MCF 10A (cell line): ENCODE measurements at regions not wholly inside any gene's neighbourhood (a gene's known extent, or its start where the extent isn't known, plus 50 kb on each side); places are given as distances from the start of the nearest gene placed in this dataset.

Experiments used
- BruUV-seq: library from RNA; stranded (reverse); fragments of 400-500 nt; replicated peaks from 2 replicates; lab custom pipeline; 2021; lab: Mats Ljungman, UMichigan
- CTCF ChIA-PET: fragments of 300-600 bp; sonication (Branson Sonifier 250); formaldehyde crosslinking; extraction: SDS; loops from one replicate; lab custom pipeline; 2021; ENCODE audit warnings: antibody characterized with exemption, inconsistent platforms; lab: Yijun Ruan, JAX
- POLR2A ChIA-PET: fragments of 300-600, 350-650 bp; sonication (Branson Sonifier 250); formaldehyde crosslinking; extraction: SDS; loops from one replicate; lab custom pipeline; 2020; ENCODE audit warnings: antibody characterized with exemption, inconsistent platforms; lab: Yijun Ruan, JAX
- DNase-seq: peaks from one replicate; pipeline ENCODE4 v3.0.0-alpha.2; 2018; ENCODE audit not compliant: unreplicated experiment
- H3K27ac Mint-ChIP-seq: one replicate; pipeline ENCODE4 v1.8.0; 2022; ENCODE audit warnings: mild to moderate bottlenecking, low read depth, mixed read lengths; ENCODE audit not compliant: unreplicated experiment
- H3K27me3 Mint-ChIP-seq: one replicate; pipeline ENCODE4 v1.8.0; 2022; ENCODE audit warnings: mixed read lengths; ENCODE audit not compliant: insufficient read depth, unreplicated experiment
- H3K36me3 Mint-ChIP-seq: one replicate; pipeline ENCODE4 v1.8.0; 2022; ENCODE audit warnings: mild to moderate bottlenecking, moderate library complexity, mixed read lengths; ENCODE audit not compliant: insufficient read depth, unreplicated experiment
- H3K4me1 Mint-ChIP-seq: one replicate; pipeline ENCODE4 v1.8.0; 2022; ENCODE audit warnings: mixed read lengths; ENCODE audit not compliant: insufficient read depth, unreplicated experiment
- H3K4me3 Mint-ChIP-seq: one replicate; pipeline ENCODE4 v1.8.0; 2022; ENCODE audit warnings: mild to moderate bottlenecking, moderate library complexity, mixed read lengths; ENCODE audit not compliant: unreplicated experiment
- H3K9me3 Mint-ChIP-seq: one replicate; pipeline ENCODE4 v1.8.0; 2022; ENCODE audit warnings: mixed read lengths; ENCODE audit not compliant: unreplicated experiment
- intact Hi-C: fragments of 100-400 bp; cut with micrococcal nuclease; formaldehyde crosslinking; loops from 2 replicates; pipeline ENCODE4 v1.14.1; 2022
- TF ChIP-seq, protein P1 (sequence below): fragments of 200-600 bp; IDR thresholded peaks from one replicate; pipeline ENCODE4 v1.8.0; 2022; ENCODE audit warnings: antibody characterized with exemption, mild to moderate bottlenecking; ENCODE audit not compliant: unreplicated experiment

DNA sequence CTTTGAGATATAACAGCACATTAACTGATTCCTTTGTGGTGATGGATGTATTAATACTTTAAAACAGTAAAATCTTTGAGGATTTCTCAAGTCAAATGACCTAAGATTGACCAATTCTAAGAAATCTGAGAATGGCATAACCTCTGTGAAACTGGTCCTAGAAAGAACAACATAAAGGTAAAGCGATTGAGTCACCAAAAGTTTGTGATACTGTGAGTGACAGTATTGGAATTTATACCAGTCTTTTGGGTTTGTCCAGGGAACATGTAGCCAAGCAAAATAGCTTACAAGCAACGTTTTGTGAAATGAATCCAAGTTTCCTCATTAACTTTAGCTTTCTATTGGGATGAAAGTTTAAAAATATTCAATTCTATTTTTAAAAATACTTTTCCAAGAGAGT is 157.4 kb upstream of the TMEM196 start:
- ChIA-PET POLR2A (no interaction called here), CTCF (no interaction called here)
- Mint-ChIP-seq H3K27me3 (no peaks in the 10 kb centered on the region), H3K9me3 (peaks cover under 1% of the 10 kb centered on the region), H3K4me1 (peaks cover 10% of the 10 kb centered on the region), H3K36me3 (peaks cover 6% of the 10 kb centered on the region), H3K4me3 (no peak overlapping the region), H3K27ac (no peak overlapping the region)
- no TSS peak for BruUV-seq
- DNase-seq = peak; percentile 10
- intact Hi-C loops = no loop called here
- TF ChIP-seq, protein P1, sequence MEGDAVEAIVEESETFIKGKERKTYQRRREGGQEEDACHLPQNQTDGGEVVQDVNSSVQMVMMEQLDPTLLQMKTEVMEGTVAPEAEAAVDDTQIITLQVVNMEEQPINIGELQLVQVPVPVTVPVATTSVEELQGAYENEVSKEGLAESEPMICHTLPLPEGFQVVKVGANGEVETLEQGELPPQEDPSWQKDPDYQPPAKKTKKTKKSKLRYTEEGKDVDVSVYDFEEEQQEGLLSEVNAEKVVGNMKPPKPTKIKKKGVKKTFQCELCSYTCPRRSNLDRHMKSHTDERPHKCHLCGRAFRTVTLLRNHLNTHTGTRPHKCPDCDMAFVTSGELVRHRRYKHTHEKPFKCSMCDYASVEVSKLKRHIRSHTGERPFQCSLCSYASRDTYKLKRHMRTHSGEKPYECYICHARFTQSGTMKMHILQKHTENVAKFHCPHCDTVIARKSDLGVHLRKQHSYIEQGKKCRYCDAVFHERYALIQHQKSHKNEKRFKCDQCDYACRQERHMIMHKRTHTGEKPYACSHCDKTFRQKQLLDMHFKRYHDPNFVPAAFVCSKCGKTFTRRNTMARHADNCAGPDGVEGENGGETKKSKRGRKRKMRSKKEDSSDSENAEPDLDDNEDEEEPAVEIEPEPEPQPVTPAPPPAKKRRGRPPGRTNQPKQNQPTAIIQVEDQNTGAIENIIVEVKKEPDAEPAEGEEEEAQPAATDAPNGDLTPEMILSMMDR = no peak

DNA sequence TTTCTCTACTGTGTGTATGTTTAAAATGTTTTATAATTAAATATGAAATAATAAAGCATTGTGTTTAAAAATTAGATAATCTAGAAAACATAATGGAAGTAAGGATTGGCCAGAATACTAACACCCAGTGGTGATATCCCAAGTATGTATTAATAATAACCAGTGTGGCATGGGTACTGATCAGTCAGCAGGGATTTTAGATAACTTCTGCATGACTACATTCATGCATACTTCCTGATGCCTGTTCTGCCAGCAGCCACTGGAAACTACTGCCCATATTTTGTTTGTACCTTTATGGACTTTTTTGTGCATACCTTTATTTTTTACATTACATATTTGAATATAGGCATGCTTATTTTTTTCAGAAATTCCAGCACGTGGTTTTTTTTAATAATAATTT is 156.6 kb upstream of the TMEM196 start:
- Mint-ChIP-seq H3K4me3 (no peak overlapping the region), H3K36me3 (peaks cover 6% of the 10 kb centered on the region), H3K27me3 (no peaks in the 10 kb centered on the region), H3K9me3 (no peaks in the 10 kb centered on the region), H3K27ac (no peak overlapping the region), H3K4me1 (peaks cover 10% of the 10 kb centered on the region)
- TF ChIP-seq, protein P1 = no peak
- intact Hi-C loops = no loop called here
- DNase-seq = no peak
- POLR2A ChIA-PET = interaction anchor here (1.1 kb wide), 1 partner anchor 17 kb away, joined by 3 read pairs; no protein-coding TSS in a partner anchor
- CTCF ChIA-PET = no interaction called here
- BruUV-seq = no TSS peak

DNA sequence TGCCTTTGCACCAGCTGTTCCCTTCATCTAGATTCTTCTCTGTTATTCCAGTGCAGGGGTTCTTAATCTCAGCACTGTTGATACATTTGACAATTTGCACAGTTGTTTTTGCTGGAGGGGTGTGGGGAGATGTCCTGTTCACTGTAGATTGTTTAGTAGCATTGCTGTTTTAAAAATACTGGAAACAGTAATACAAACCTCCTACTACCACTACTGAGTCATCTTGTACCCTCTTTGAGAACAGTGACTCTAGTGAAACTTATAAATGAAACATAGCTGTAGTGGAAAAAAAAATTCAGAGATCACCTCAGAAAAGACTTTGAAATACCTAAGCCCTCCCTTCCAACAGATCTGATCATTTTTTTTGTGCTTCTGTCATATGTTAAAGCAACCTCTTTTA is 154.8 kb upstream of the TMEM196 start:
- ChIA-PET POLR2A (interaction anchor here (0.7 kb wide), 1 partner anchor 9 kb away, joined by 3 read pairs; no protein-coding TSS in a partner anchor), CTCF (interaction anchor here (0.6 kb wide), 1 partner anchor 1478 kb away, joined by 5 read pairs; no protein-coding TSS in a partner anchor)
- Mint-ChIP-seq H3K4me3 (no peak overlapping the region), H3K27ac (no peak overlapping the region), H3K4me1 (peaks cover 10% of the 10 kb centered on the region), H3K27me3 (no peaks in the 10 kb centered on the region), H3K36me3 (peaks cover 6% of the 10 kb centered on the region), H3K9me3 (no peaks in the 10 kb centered on the region)
- intact Hi-C loops = no loop called here
- TF ChIP-seq, protein P1 = no peak
- BruUV-seq = no TSS peak
- no peak for DNase-seq

DNA sequence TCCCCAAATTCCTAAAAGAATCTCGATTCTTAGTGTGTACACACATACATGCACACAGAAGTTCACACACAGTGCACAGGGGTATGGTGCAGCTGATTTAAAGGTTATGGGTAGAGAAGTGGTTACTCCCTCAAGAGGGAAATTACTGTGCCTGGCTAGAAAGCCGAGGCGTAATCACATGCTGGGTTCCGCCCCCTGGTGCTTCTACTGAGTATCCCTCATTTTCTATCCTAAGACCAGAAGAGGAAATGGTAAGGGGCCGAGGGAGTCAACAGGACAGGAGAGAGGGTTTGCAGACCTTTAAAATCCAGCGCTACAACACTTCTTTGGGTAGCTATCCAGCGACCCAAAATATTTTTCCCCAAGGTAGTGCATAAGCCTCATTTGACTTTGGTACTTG is 147.3 kb upstream of the TMEM196 start:
- no peak overlapping the region for H3K4me3 Mint-ChIP-seq
- BruUV-seq = no TSS peak
- peak overlapping the region; percentile 75 for H3K27ac Mint-ChIP-seq
- CTCF ChIA-PET = interaction anchor here (0.5 kb wide), 1 partner anchor 175 kb away, joined by 3 read pairs; no protein-coding TSS in a partner anchor
- POLR2A ChIA-PET = no interaction called here
- TF ChIP-seq, protein P1 = no peak
- peaks cover 33% of the 10 kb centered on the region for H3K4me1 Mint-ChIP-seq
- intact Hi-C loops = no loop called here
- H3K27me3 Mint-ChIP-seq = no peaks in the 10 kb centered on the region
- no peak for DNase-seq
- H3K36me3 Mint-ChIP-seq = no peaks in the 10 kb centered on the region
- no peaks in the 10 kb centered on the region for H3K9me3 Mint-ChIP-seq
